Transverse colon (tissue), 4 donors: ENCODE measurements at regions not wholly inside any gene's neighbourhood (a gene's known extent, or its start where the extent isn't known, plus 50 kb on each side); places are given as distances from the start of the nearest gene placed in this dataset.
"Not testable (repeated sequence)": the region's sequence is repeated elsewhere in the genome, so short reads cannot be mapped to it uniquely, and the experiment has no call there.

Experiments used
- DNase-seq: peaks from one replicate; pipeline ENCODE4 v3.0.0-alpha.2; 2019
- H3K27ac ChIP-seq, 4 donors: fragments of 200-600 bp; sonication (generic); 2 replicates each; pipeline ENCODE4 v1.5.1; 2016 to 2018; ENCODE audit warnings: inconsistent platforms in 4 of 4
- H3K27me3 ChIP-seq: fragments of 200-600 bp; sonication (generic); 2 replicates; pipeline ENCODE4 v1.5.1; 2017; ENCODE audit warnings: inconsistent platforms
- H3K36me3 ChIP-seq, 4 donors: fragments of 200-600 bp; sonication (generic); 2 replicates each; pipeline ENCODE4 v1.5.1; 2017 to 2019; ENCODE audit warnings: inconsistent platforms in 4 of 4
- H3K4me1 ChIP-seq, 4 donors: fragments of 200-600 bp; sonication (generic); 2 replicates each; pipeline ENCODE4 v1.5.1; 2017 to 2020; ENCODE audit warnings: inconsistent platforms in 4 of 4
- H3K4me3 ChIP-seq, 4 donors: fragments of 200-600 bp; sonication (generic); 1 replicate in 1 of 4; 2 replicates in 3 of 4; pipeline versions ENCODE4 v1.5.1 to v1.6.1; 2017 to 2019; ENCODE audit warnings: inconsistent platforms in 4 of 4
- H3K9me3 ChIP-seq, 2 donors: fragments of 200-600 bp; sonication (generic); 2 replicates each; pipeline ENCODE4 v1.5.1; 2017 to 2019; ENCODE audit warnings: inconsistent platforms in 2 of 2
- EP300 ChIP-seq: sonication (generic); formaldehyde crosslinking; IDR thresholded peaks from one replicate; pipeline ENCODE4 v1.6.1; 2017; ENCODE audit warnings: antibody characterized with exemption, low read depth
- POLR2A ChIP-seq: fragments of 450-650 bp; IDR thresholded peaks from one replicate; pipeline ENCODE4 v1.6.1; 2016; ENCODE audit warnings: antibody characterized with exemption, mild to moderate bottlenecking, moderate library complexity
- POLR2AphosphoS5 ChIP-seq, 3 donors: sonication (generic); formaldehyde crosslinking; IDR thresholded peaks; one replicate each; pipeline ENCODE4 v1.6.1; 2016; ENCODE audit warnings: antibody characterized with exemption in 3 of 3
- WGBS, 2 donors: methylation state at CpG; one replicate each; pipeline ENCODE4 v1.1.5; 2018; ENCODE audit warnings: low coverage in 1 of 2; 5-methylcytosine and 5-hydroxymethylcytosine counted together
- in situ Hi-C, 4 donors: fragments of 200-750 bp; cut with MboI; loops; one replicate each; pipeline versions ENCODE4 v1.15.0 to v1.15.1; 2017; ENCODE audit warnings: low sequenced_read_pairs in 3 of 4, low pct_ligation_motif_present in 1 of 4, low pct_unique_long_range_greater_than_20kb in 1 of 4
- intact Hi-C: fragments of 100-400 bp; cut with DNase I; formaldehyde crosslinking; loops from one replicate; pipeline ENCODE4 v1.15.1; 2023; ENCODE audit warnings: low total_unique reads
- TF ChIP-seq, protein P1 (sequence below), 5 experiments: fragments of 200-600 bp in 3 of 5; fragments of 450-650 bp in 2 of 5; sonication (generic) in 3 of 5; IDR thresholded peaks; 1 replicate in 2 of 5; 2 replicates in 3 of 5; pipeline ENCODE4 v1.5.1; 2016 to 2017; ENCODE audit warnings: antibody characterized with exemption in 5 of 5, inconsistent platforms in 3 of 5, mild to moderate bottlenecking in 2 of 5, moderate library complexity in 1 of 5

DNA sequence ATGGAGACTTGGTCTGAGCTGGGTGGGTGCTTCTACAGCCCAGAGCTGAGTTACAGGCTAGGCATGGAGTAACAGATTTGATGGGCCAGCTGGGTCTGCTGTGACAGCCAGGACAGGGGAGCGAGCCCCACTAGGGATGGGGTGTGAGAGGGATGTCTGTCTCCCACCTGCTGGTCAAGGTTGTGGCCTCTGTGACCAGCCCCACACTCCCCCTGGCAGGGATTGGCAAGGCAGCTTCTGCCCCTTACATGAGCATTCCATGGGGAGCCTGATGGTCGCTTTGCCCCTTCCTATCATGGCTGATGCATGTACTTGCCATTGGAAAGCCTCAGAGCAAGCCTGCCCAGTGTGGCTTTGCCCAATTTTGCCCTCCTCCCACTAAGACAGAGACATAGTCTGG, 162.0 kb upstream of the FIGN start:
- intact Hi-C loops: no loop called here
- DNase-seq: no peak
- Histone ChIP-seq H3K36me3 (no peaks in the 10 kb centered on the region), H3K4me3 (no peak overlapping the region), H3K27ac (no peak overlapping the region), H3K27me3 (no peaks in the 10 kb centered on the region), H3K9me3 (peaks cover 3 to 8% of the 10 kb centered on the region in 2 donors), H3K4me1 (no peaks in the 10 kb centered on the region)
- TF ChIP-seq, protein P1, sequence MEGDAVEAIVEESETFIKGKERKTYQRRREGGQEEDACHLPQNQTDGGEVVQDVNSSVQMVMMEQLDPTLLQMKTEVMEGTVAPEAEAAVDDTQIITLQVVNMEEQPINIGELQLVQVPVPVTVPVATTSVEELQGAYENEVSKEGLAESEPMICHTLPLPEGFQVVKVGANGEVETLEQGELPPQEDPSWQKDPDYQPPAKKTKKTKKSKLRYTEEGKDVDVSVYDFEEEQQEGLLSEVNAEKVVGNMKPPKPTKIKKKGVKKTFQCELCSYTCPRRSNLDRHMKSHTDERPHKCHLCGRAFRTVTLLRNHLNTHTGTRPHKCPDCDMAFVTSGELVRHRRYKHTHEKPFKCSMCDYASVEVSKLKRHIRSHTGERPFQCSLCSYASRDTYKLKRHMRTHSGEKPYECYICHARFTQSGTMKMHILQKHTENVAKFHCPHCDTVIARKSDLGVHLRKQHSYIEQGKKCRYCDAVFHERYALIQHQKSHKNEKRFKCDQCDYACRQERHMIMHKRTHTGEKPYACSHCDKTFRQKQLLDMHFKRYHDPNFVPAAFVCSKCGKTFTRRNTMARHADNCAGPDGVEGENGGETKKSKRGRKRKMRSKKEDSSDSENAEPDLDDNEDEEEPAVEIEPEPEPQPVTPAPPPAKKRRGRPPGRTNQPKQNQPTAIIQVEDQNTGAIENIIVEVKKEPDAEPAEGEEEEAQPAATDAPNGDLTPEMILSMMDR (IDR thresholded peaks at IDR 0.05): no peak
- TF ChIP-seq POLR2A (no peak), EP300 (no peak), POLR2AphosphoS5 (IDR thresholded peaks at IDR 0.05) (no peak)
- in situ Hi-C loops: no loop called here
- 69% methylated on average over 2 of the region's 2 CpGs; no CpG with 5 or more reads in 1 of the 2 donors for WGBS, 2 donors

DNA sequence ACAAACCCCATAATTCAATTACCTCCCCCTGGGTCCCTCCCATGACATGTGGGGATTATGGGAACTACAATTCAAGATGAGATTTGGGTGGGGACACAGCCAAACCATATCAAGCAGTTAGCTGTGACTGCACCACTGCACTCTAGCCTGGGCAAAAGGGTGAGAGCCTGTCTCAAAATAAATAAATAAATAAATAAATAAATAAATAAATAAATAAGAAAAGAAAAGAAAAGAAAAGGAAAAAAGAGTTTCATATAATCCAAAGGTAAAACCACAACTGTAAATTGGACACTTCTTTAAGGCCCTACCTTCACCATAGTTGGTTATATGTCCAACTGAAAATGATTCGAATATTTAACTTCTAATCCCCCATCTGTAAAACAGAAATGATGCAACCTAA, 157.6 kb upstream of the FIGN start:
- intact Hi-C loops, in situ Hi-C loops, DNase-seq, H3K27ac ChIP-seq, H3K27me3 ChIP-seq, H3K4me1 ChIP-seq, H3K36me3 ChIP-seq, H3K4me3 ChIP-seq, H3K9me3 ChIP-seq: not testable (repeated sequence)
- 0% methylated on average over 1 of the region's 1 CpG for WGBS, 2 donors

DNA sequence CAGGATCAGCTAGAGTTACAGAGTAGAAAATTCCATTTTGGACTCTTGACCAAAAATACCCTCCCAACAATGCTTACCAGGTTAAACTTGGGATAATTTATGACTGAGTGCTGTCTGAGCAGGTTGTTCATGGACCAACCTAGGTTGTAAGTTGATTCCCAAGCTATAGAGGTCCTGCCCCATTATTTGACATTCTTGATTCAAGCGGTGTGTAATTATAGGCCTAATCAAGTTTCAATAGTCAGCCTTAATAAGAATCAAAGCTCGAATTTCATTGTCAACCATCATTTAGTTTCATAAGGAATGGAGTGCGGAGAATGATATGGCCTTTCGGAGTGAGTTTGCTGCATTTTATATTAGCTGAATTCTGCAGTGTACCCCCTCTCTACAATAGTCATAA, 152.8 kb upstream of the FIGN start:
- Histone ChIP-seq H3K4me1 (no peaks in the 10 kb centered on the region), H3K36me3 (no peaks in the 10 kb centered on the region), H3K27me3 (no peaks in the 10 kb centered on the region), H3K4me3 (no peak overlapping the region), H3K27ac (no peak overlapping the region), H3K9me3 (no peaks in the 10 kb centered on the region)
- 79 to 100% methylated on average over 2 to 4 of the region's 4 CpGs for WGBS, 2 donors
- in situ Hi-C loops (no loop called here), intact Hi-C loops (no loop called here)
- DNase-seq: no peak
- TF ChIP-seq EP300: no peak
- TF ChIP-seq POLR2AphosphoS5 (IDR thresholded peaks at IDR 0.05): no peak
- no peak for TF ChIP-seq POLR2A
- TF ChIP-seq, protein P1 (IDR thresholded peaks at IDR 0.05): no peak

DNA sequence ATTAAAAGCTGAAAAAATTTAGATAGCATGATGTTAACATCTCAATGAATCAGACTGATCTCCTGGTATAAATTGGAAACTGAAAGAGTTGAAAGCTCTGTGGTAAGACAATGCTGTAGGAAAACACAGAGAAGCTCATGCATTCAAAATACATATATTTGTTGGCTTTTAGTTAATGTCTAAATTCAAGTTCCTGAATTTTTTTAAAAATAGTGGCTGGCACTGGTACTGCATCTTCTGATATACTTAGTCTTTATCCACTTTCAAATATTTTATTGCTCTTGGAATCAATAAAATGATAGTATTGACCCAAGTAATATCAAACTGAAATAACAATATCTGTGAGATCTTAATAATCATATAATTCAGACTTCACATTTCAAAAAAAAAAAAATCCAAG, 151.4 kb upstream of the FIGN start:
- Histone ChIP-seq H3K4me3 (no peak overlapping the region), H3K27me3 (no peaks in the 10 kb centered on the region), H3K9me3 (no peaks in the 10 kb centered on the region), H3K27ac (no peak overlapping the region), H3K36me3 (no peaks in the 10 kb centered on the region), H3K4me1 (no peaks in the 10 kb centered on the region)
- DNase-seq: no peak
- intact Hi-C loops: no loop called here
- in situ Hi-C loops: no loop called here
- TF ChIP-seq POLR2A (no peak), POLR2AphosphoS5 (IDR thresholded peaks at IDR 0.05) (no peak), EP300 (no peak)
- TF ChIP-seq, protein P1 (IDR thresholded peaks at IDR 0.05): peak in 3 of 5 experiments; percentile 12 to 37 (median 22)

DNA sequence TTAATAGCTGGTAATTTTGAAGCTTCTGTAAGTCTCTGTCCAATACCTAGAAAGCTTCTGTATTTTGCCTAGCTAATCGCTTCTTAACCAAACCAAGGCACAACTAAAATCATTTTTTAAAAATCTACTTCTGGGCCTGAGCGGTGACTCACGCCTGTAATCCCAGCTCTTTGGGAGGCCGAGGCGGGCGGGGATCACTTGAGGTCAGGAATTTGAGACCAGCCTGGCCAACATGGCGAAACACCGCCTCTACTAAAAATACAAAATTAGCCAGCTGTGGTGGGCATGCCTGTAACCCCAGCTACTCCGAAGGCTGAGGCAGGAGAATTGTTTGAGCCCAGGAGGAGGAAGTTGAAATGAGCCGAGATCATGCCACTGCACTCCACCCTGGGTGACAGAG, 148.6 kb upstream of the FIGN start:
- Histone ChIP-seq H3K27me3 (no peaks in the 10 kb centered on the region), H3K4me3 (no peak overlapping the region), H3K9me3 (no peaks in the 10 kb centered on the region), H3K36me3 (no peaks in the 10 kb centered on the region), H3K4me1 (no peaks in the 10 kb centered on the region), H3K27ac (no peak overlapping the region)
- DNase-seq: no peak
- intact Hi-C loops (loop anchor here (5.0 kb wide), 1 partner anchor 1207 kb away; no protein-coding TSS in a partner anchor), in situ Hi-C loops (no loop called here)
- TF ChIP-seq POLR2A (no peak), POLR2AphosphoS5 (IDR thresholded peaks at IDR 0.05) (no peak)
- TF ChIP-seq, protein P1 (IDR thresholded peaks at IDR 0.05): no peak
- 84 to 87% methylated on average over 4 to 10 of the region's 10 CpGs for WGBS, 2 donors
